Caco-2 (cell line): ENCODE measurements at regions not wholly inside any gene's neighbourhood (a gene's known extent, or its start where the extent isn't known, plus 50 kb on each side); places are given as distances from the start of the nearest gene placed in this dataset.

Source experiments
- BruUV-seq: library from RNA; stranded (reverse); fragments of 400-500 nt; replicated peaks from 2 replicates; lab custom pipeline; 2021; lab: Mats Ljungman, UMichigan
- CTCF ChIA-PET: fragments of 300-600 bp; sonication (Branson Sonifier 250); formaldehyde crosslinking; loops from one replicate; lab custom pipeline; 2022; ENCODE audit warnings: antibody characterized with exemption; lab: Charles Lee
- POLR2A ChIA-PET: fragments of 300-600 bp; sonication (Branson Sonifier 250); formaldehyde crosslinking; loops from one replicate; lab custom pipeline; 2022; ENCODE audit warnings: antibody characterized with exemption; lab: Charles Lee
- DNase-seq, 2 experiments: peaks; one replicate each; pipeline versions ENCODE4 v3.0.0 to v3.0.0-alpha.2; 2020 to 2022
- H3K27me3 ChIP-seq: replicated peaks from 2 replicates; pipeline ENCODE4 v1.6.0; 2011; ENCODE audit warnings: low read length; ENCODE audit not compliant: control insufficient read depth, insufficient read depth
- H3K36me3 ChIP-seq: 2 replicates; pipeline ENCODE4 v1.5.1; 2011; ENCODE audit warnings: low read length; ENCODE audit not compliant: control insufficient read depth, insufficient read depth
- H3K4me1 ChIP-seq: fragments of 250-450 bp; sonication (Bioruptor Pico); 2 replicates; pipeline ENCODE4 v1.5.1; 2020; ENCODE audit warnings: mild to moderate bottlenecking
- H3K4me3 ChIP-seq: 2 replicates; pipeline ENCODE4 v1.5.1; 2011; ENCODE audit warnings: low read depth, mild to moderate bottlenecking, control low read depth, low read length
- H3K9me3 ChIP-seq: fragments of 250-450 bp; sonication (Bioruptor Pico); 2 replicates; pipeline ENCODE4 v1.5.1; 2020; ENCODE audit warnings: mild to moderate bottlenecking, moderate library complexity
- H3K27ac Mint-ChIP-seq: one replicate; pipeline ENCODE4 v1.8.0; 2022; ENCODE audit warnings: mixed read lengths; ENCODE audit not compliant: unreplicated experiment
- H3K27me3 Mint-ChIP-seq: one replicate; pipeline ENCODE4 v1.8.0; 2022; ENCODE audit warnings: mixed read lengths; ENCODE audit not compliant: insufficient read depth, unreplicated experiment
- H3K36me3 Mint-ChIP-seq: one replicate; pipeline ENCODE4 v1.8.0; 2022; ENCODE audit warnings: mild to moderate bottlenecking, mixed read lengths; ENCODE audit not compliant: insufficient read depth, unreplicated experiment
- H3K4me1 Mint-ChIP-seq: one replicate; pipeline ENCODE4 v1.8.0; 2022; ENCODE audit warnings: low read depth, mixed read lengths; ENCODE audit not compliant: unreplicated experiment
- H3K4me3 Mint-ChIP-seq: one replicate; pipeline ENCODE4 v1.8.0; 2022; ENCODE audit warnings: mild to moderate bottlenecking, moderate library complexity, mixed read lengths; ENCODE audit not compliant: unreplicated experiment
- H3K9me3 Mint-ChIP-seq: one replicate; pipeline ENCODE4 v1.8.0; 2022; ENCODE audit warnings: mixed read lengths; ENCODE audit not compliant: unreplicated experiment
- intact Hi-C: fragments of 100-400 bp; cut with micrococcal nuclease; formaldehyde crosslinking; loops from one replicate; pipeline ENCODE4 v1.10.0; 2022; ENCODE audit not compliant: unreplicated experiment
- TF ChIP-seq, protein P1 (sequence below), 2 experiments: fragments of 200-600 bp in 1 of 2; IDR thresholded peaks; 1 replicate in 1 of 2; 2 replicates in 1 of 2; pipeline versions ENCODE4 v1.5.1 to v1.8.0; 2011 to 2022; ENCODE audit warnings: antibody characterized with exemption in 1 of 2, control low read depth in 1 of 2, inconsistent platforms in 1 of 2, low read depth in 1 of 2, low read length in 1 of 2, mild to moderate bottlenecking in 1 of 2, moderate library complexity in 1 of 2; ENCODE audit not compliant: insufficient read depth in 1 of 2, severe bottlenecking in 1 of 2, unreplicated experiment in 1 of 2

- H3K36me3 ChIP-seq = no peaks in the 10 kb centered on the region
- BruUV-seq = no TSS peak
- H3K4me1 Mint-ChIP-seq = no peaks in the 10 kb centered on the region
- no peak for DNase-seq
- CTCF ChIA-PET = no interaction called here
- peaks cover 22% of the 10 kb centered on the region for H3K27me3 Mint-ChIP-seq
- no peaks in the 10 kb centered on the region for H3K27me3 ChIP-seq
- H3K36me3 Mint-ChIP-seq = no peaks in the 10 kb centered on the region
- intact Hi-C loops = no loop called here
- no peak overlapping the region for H3K4me3 Mint-ChIP-seq
- H3K4me3 ChIP-seq = no peak overlapping the region
- no peaks in the 10 kb centered on the region for H3K9me3 Mint-ChIP-seq
- POLR2A ChIA-PET = no interaction called here
- TF ChIP-seq, protein P1, sequence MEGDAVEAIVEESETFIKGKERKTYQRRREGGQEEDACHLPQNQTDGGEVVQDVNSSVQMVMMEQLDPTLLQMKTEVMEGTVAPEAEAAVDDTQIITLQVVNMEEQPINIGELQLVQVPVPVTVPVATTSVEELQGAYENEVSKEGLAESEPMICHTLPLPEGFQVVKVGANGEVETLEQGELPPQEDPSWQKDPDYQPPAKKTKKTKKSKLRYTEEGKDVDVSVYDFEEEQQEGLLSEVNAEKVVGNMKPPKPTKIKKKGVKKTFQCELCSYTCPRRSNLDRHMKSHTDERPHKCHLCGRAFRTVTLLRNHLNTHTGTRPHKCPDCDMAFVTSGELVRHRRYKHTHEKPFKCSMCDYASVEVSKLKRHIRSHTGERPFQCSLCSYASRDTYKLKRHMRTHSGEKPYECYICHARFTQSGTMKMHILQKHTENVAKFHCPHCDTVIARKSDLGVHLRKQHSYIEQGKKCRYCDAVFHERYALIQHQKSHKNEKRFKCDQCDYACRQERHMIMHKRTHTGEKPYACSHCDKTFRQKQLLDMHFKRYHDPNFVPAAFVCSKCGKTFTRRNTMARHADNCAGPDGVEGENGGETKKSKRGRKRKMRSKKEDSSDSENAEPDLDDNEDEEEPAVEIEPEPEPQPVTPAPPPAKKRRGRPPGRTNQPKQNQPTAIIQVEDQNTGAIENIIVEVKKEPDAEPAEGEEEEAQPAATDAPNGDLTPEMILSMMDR (IDR thresholded peaks at IDR 0.05; ENCODE audit: insufficient read depth in 1 of 2, low read depth in 1 of 2, low read length in 1 of 2, severe bottlenecking in 1 of 2, unreplicated experiment in 1 of 2) = no peak
- no peaks in the 10 kb centered on the region for H3K4me1 ChIP-seq
- H3K9me3 ChIP-seq = no peaks in the 10 kb centered on the region
- H3K27ac Mint-ChIP-seq = no peak overlapping the region
These were observed 193.5 kb upstream of the SPTLC3 start for GRCh38 chr20:12815231-12815768.

DNA sequence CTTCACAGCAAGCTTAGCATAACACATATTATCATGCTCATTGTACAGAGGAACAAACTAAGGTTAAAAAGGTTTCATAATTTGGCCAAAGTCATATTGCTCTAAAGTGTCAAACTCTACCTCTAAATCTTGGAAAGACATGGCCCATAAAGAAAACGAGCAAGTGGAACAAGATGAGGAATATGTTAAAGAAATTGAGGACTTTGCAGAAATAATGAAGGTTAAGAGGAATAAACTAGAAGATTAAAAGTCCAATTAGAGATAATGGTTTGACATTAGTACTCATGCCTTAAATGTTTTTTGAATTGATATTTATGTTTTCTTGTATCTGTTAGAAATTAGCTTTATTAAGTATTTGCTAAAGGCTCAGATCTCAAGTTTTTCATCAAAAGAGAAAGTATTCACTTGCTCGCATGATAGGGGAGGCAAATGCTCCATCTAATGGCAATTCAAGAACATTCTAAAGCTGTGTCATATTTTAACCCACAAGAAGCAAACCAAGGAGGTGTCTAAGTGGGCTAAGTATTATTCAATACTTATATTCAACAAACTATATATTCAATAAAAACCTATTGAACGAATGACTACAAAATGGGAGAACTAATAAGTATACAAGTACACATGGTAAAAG, 192.9 kb upstream of the SPTLC3 start:
- no peaks in the 10 kb centered on the region for H3K4me1 Mint-ChIP-seq
- ChIA-PET CTCF (no interaction called here), POLR2A (no interaction called here)
- intact Hi-C loops = no loop called here
- no peak for DNase-seq
- TF ChIP-seq, protein P1 (IDR thresholded peaks at IDR 0.05; ENCODE audit: insufficient read depth in 1 of 2, low read depth in 1 of 2, low read length in 1 of 2, severe bottlenecking in 1 of 2, unreplicated experiment in 1 of 2) = no peak
- H3K36me3 Mint-ChIP-seq = no peaks in the 10 kb centered on the region
- no peak overlapping the region for H3K27ac Mint-ChIP-seq
- peaks cover 18% of the 10 kb centered on the region for H3K27me3 Mint-ChIP-seq
- Histone ChIP-seq H3K4me1 (no peaks in the 10 kb centered on the region), H3K9me3 (no peaks in the 10 kb centered on the region), H3K27me3 (no peaks in the 10 kb centered on the region), H3K36me3 (no peaks in the 10 kb centered on the region), H3K4me3 (no peak overlapping the region)
- no peak overlapping the region for H3K4me3 Mint-ChIP-seq
- no TSS peak for BruUV-seq
- H3K9me3 Mint-ChIP-seq = no peaks in the 10 kb centered on the region

- H3K4me1 Mint-ChIP-seq = no peaks in the 10 kb centered on the region
- H3K36me3 ChIP-seq = no peaks in the 10 kb centered on the region
- no TSS peak for BruUV-seq
- H3K4me3 Mint-ChIP-seq = no peak overlapping the region
- H3K4me3 ChIP-seq = no peak overlapping the region
- peaks cover 11% of the 10 kb centered on the region for H3K27me3 Mint-ChIP-seq
- CTCF ChIA-PET = no interaction called here
- H3K9me3 Mint-ChIP-seq = no peaks in the 10 kb centered on the region
- H3K27ac Mint-ChIP-seq = no peak overlapping the region
- intact Hi-C loops = no loop called here
- no peaks in the 10 kb centered on the region for H3K36me3 Mint-ChIP-seq
- POLR2A ChIA-PET = no interaction called here
- H3K27me3 ChIP-seq = no peaks in the 10 kb centered on the region
- TF ChIP-seq, protein P1 (IDR thresholded peaks at IDR 0.05; ENCODE audit: insufficient read depth in 1 of 2, low read depth in 1 of 2, low read length in 1 of 2, severe bottlenecking in 1 of 2, unreplicated experiment in 1 of 2) = no peak
- no peak for DNase-seq
- no peaks in the 10 kb centered on the region for H3K4me1 ChIP-seq
- no peaks in the 10 kb centered on the region for H3K9me3 ChIP-seq
These were observed 187.5 kb upstream of the SPTLC3 start for GRCh38 chr20:12821249-12821648.
